ENCODE measurements at regions not wholly inside any gene's neighbourhood (a gene's known extent, or its start where the extent isn't known, plus 50 kb on each side); places are given as distances from the start of the nearest gene placed in this dataset.

GRCh38 chr21:28464095-28464494 lies 528.6 kb downstream of the LTN1 start:
- TF ChIP-seq CTCF (conservative IDR thresholded peaks at IDR 0.05; ENCODE audit: low read depth) = no peak
- ChIA-PET POLR2A (ENCODE audit: low non-redundant PET) (no interaction called here), CTCF (no interaction called here)
- no peak for DNase-seq (ENCODE audit: low spot score)
- no peak overlapping the region for H3K27ac ChIP-seq

- CTCF ChIA-PET = interaction anchor here (0.7 kb wide), 1 partner anchor 323 kb away, joined by 3 read pairs; no protein-coding TSS in a partner anchor
- no peak for TF ChIP-seq CTCF (conservative IDR thresholded peaks at IDR 0.05; ENCODE audit: low read depth)
- POLR2A ChIA-PET (ENCODE audit: low non-redundant PET) = no interaction called here
Measured at GRCh38 chr21:28459193-28459592, 533.5 kb downstream of the LTN1 start.

GRCh38 chr21:28458446-28458845 lies 534.2 kb downstream of the LTN1 start:
- ChIA-PET POLR2A (ENCODE audit: low non-redundant PET) (no interaction called here), CTCF (no interaction called here)
- no peak for TF ChIP-seq CTCF (conservative IDR thresholded peaks at IDR 0.05; ENCODE audit: low read depth)
- no peak for DNase-seq (ENCODE audit: low spot score)
- no peak overlapping the region for H3K27ac ChIP-seq

More at GRCh38 chr21:28459193-28459592, 533.5 kb downstream of the LTN1 start:
- no peak overlapping the region for H3K27ac ChIP-seq
- no peak for DNase-seq (ENCODE audit: low spot score)

- H3K27ac ChIP-seq = no peak overlapping the region
- no peak for TF ChIP-seq CTCF (conservative IDR thresholded peaks at IDR 0.05; ENCODE audit: low read depth)
- ChIA-PET POLR2A (ENCODE audit: low non-redundant PET) (no interaction called here), CTCF (no interaction called here)
- DNase-seq (ENCODE audit: low spot score) = no peak
Measured at GRCh38 chr21:28455253-28455600, 537.5 kb downstream of the LTN1 start.

GRCh38 chr21:28454564-28455252 lies 538.0 kb downstream of the LTN1 start:
- no peak for TF ChIP-seq CTCF (conservative IDR thresholded peaks at IDR 0.05; ENCODE audit: low read depth)
- CTCF ChIA-PET = no interaction called here
- POLR2A ChIA-PET (ENCODE audit: low non-redundant PET) = no interaction called here
- DNase-seq (ENCODE audit: low spot score) = no peak
- H3K27ac ChIP-seq = no peak overlapping the region

- ChIA-PET POLR2A (ENCODE audit: low non-redundant PET) (no interaction called here), CTCF (interaction anchor here (0.7 kb wide), 1 partner anchor 363 kb away, joined by 6 read pairs; no protein-coding TSS in a partner anchor)
- H3K27ac ChIP-seq = no peak overlapping the region
- no peak for DNase-seq (ENCODE audit: low spot score)
- TF ChIP-seq CTCF (conservative IDR thresholded peaks at IDR 0.05; ENCODE audit: low read depth) = no peak
Measured at GRCh38 chr21:28447462-28447861, 545.2 kb downstream of the LTN1 start.

All from RWPE1 (cell line).